Stomach (tissue), 8 donors: ENCODE measurements at regions not wholly inside any gene's neighbourhood (a gene's known extent, or its start where the extent isn't known, plus 50 kb on each side); places are given as distances from the start of the nearest gene placed in this dataset.

Experiments
- DNase-seq, 2 donors: peaks; one replicate each; pipeline versions ENCODE4 v3.0.0 to v3.0.0-alpha.2; 2013 to 2019
- H3K27ac ChIP-seq, 5 donors: fragments of 200-600 bp in 4 of 5; sonication (generic) in 4 of 5; one replicate each; pipeline ENCODE4 v1.5.1; 2013 to 2019; ENCODE audit warnings: mild to moderate bottlenecking in 1 of 5, moderate library complexity in 1 of 5
- H3K27me3 ChIP-seq, 3 donors: fragments of 200-600 bp; sonication (generic); one replicate each; pipeline ENCODE4 v1.5.1; 2017 to 2019; ENCODE audit warnings: mixed run types in 1 of 3
- H3K36me3 ChIP-seq, 4 donors: fragments of 200-600 bp; sonication (generic); 1 replicate in 3 of 4; 2 replicates in 1 of 4; pipeline ENCODE4 v1.5.1; 2016 to 2019
- H3K4me1 ChIP-seq, 4 donors: fragments of 200-600 bp; sonication (generic); one replicate each; pipeline ENCODE4 v1.5.1; 2016 to 2019
- H3K4me3 ChIP-seq, 4 donors: fragments of 200-600 bp; sonication (generic) in 3 of 4; one replicate each; pipeline ENCODE4 v1.5.1; 2016 to 2019; ENCODE audit warnings: mild to moderate bottlenecking in 1 of 4
- H3K9me3 ChIP-seq, 4 donors: fragments of 200-600 bp; sonication (generic); one replicate each; pipeline ENCODE4 v1.5.1; 2016 to 2019
- CTCF ChIP-seq, 7 experiments: fragments of 450-650 bp in 4 of 7; fragments of 200-600 bp in 3 of 7; sonication (generic) in 3 of 7; IDR thresholded peaks; one replicate each; pipeline ENCODE4 v1.5.1; 2016 to 2019; ENCODE audit warnings: antibody characterized with exemption in 7 of 7, control low read depth in 2 of 7, mild to moderate bottlenecking in 1 of 7
- EP300 ChIP-seq: sonication (generic); formaldehyde crosslinking; IDR thresholded peaks from one replicate; pipeline ENCODE4 v1.6.1; 2017; ENCODE audit warnings: antibody characterized with exemption
- POLR2A ChIP-seq, 4 donors: fragments of 450-650 bp; IDR thresholded peaks; one replicate each; pipeline ENCODE4 v1.6.1; 2016; ENCODE audit warnings: antibody characterized with exemption in 4 of 4, control low read depth in 2 of 4, mild to moderate bottlenecking in 1 of 4, moderate library complexity in 1 of 4
- POLR2AphosphoS5 ChIP-seq, 3 donors: sonication (generic); formaldehyde crosslinking; IDR thresholded peaks; one replicate each; pipeline ENCODE4 v1.6.1; 2016; ENCODE audit warnings: antibody characterized with exemption in 3 of 3
- WGBS, 5 donors: extraction: QIAGEN DNeasy Blood & Tissue Kit in 3 of 5; methylation state at CpG; one replicate each; pipeline versions ENCODE4 v1.1.5 to v1.1.7; 2013 to 2018; 5-methylcytosine and 5-hydroxymethylcytosine counted together
- intact Hi-C: fragments of 100-400 bp; cut with DNase I; formaldehyde crosslinking; loops from one replicate; pipeline ENCODE4 v1.15.1; 2023; ENCODE audit warnings: low total_unique reads
- donor health status: healthy with polysubstance abuse.
- donor health status: Bipolar disorder and iron deficiency.
- donor health status: healthy.

DNA sequence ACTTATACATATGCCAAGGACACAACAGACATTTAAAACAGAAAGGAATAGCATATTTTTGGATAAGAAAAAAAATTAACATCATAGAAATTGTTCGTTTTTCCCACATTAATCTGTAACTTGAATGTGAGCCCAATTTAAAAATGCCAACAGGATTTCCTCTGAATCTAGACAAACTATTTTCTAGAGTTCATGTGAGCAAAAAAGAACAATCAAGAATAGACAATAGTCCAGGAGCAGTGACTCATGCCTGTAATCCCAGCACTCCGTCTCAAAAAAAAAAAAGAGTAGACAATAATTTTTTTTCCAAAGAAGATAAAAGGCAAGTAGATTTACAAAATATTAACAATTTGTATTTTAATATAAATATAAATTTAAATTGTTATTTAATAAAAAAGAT, 73.7 kb upstream of the DUSP21 start:
- DNase-seq: no peak
- no peak overlapping the region for H3K4me3 ChIP-seq
- TF ChIP-seq POLR2A (IDR thresholded peaks at IDR 0.05) (no peak), POLR2AphosphoS5 (IDR thresholded peaks at IDR 0.05) (no peak), EP300 (no peak), CTCF (IDR thresholded peaks at IDR 0.05) (no peak)
- no peaks in the 10 kb centered on the region for H3K36me3 ChIP-seq
- no peak overlapping the region for H3K27ac ChIP-seq
- peaks cover 0 to 7% (median 3%) of the 10 kb centered on the region in 4 donors for H3K9me3 ChIP-seq
- intact Hi-C loops: no loop called here
- H3K27me3 ChIP-seq: no peaks in the 10 kb centered on the region
- 29 to 56% (median 52%) methylated on average over 2 of the region's 2 CpGs for WGBS, 5 donors
- no peaks in the 10 kb centered on the region for H3K4me1 ChIP-seq

GRCh38 chrX:44767308-44767707, 76.5 kb upstream of the DUSP21 start:
- intact Hi-C loops: no loop called here
- Histone ChIP-seq H3K27ac (no peak overlapping the region), H3K4me3 (no peak overlapping the region), H3K9me3 (peaks cover 0 to 7% (median 3%) of the 10 kb centered on the region in 4 donors), H3K4me1 (no peaks in the 10 kb centered on the region), H3K36me3 (no peaks in the 10 kb centered on the region), H3K27me3 (no peaks in the 10 kb centered on the region)
- 65 to 91% (median 81%) methylated on average over 3 to 5 of the region's 5 CpGs for WGBS, 5 donors
- no peak for TF ChIP-seq POLR2AphosphoS5 (IDR thresholded peaks at IDR 0.05)
- no peak for TF ChIP-seq CTCF (IDR thresholded peaks at IDR 0.05)
- TF ChIP-seq POLR2A (IDR thresholded peaks at IDR 0.05): no peak
- TF ChIP-seq EP300: no peak
- no peak for DNase-seq

DNA sequence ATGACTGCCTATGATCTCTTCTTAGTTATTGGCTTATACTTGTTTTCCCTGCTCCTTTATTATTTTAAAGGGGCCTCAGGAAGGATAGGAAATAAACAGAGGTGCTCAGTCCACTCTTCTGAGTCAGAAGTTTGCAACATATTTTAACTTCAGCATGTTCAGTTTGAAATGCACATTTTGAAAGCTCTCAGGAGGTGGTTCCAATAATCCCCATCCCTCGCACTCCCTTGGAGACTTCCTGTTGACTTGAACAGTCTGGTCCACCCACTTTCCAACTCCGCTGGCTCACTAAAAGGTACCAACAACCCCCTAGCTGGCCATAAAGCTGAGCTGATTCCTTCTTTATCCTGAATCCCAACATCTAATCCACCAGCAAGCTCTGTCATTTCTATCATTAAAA, 78.3 kb upstream of the DUSP21 start:
- intact Hi-C loops: no loop called here
- 68 to 94% (median 78%) methylated on average over 2 of the region's 2 CpGs for WGBS, 5 donors

DNA sequence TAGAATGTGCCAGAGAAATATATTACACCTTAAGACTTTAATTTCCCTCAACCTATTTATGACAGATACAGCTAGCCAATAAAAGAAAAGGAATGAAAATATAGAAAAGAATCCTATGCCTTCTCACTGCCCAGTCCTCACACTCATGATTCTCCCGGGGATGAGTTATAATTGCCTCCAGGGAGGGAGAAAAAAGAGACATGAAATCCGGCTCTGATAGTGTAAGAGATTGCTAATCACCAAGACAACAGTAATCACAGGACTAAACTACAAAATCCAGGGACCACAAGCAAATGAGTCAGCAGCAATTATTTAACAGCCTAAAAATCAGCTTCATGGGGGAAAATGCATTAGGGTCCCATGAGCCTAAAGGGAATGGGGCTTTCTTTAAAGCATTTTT, 95.9 kb upstream of the DUSP21 start:
- TF ChIP-seq EP300: no peak
- no peak for TF ChIP-seq POLR2AphosphoS5 (IDR thresholded peaks at IDR 0.05)
- TF ChIP-seq POLR2A (IDR thresholded peaks at IDR 0.05): no peak
- TF ChIP-seq CTCF (IDR thresholded peaks at IDR 0.05): no peak
- Histone ChIP-seq H3K4me3 (no peak overlapping the region), H3K36me3 (no peaks in the 10 kb centered on the region), H3K27me3 (no peaks in the 10 kb centered on the region), H3K9me3 (no peaks in the 10 kb centered on the region), H3K27ac (no peak overlapping the region), H3K4me1 (no peaks in the 10 kb centered on the region)
- intact Hi-C loops: no loop called here
- 22 to 35% (median 32%) methylated on average over 2 of the region's 2 CpGs for WGBS, 5 donors
- DNase-seq: no peak

More for the DNA sequence above, 78.3 kb upstream of the DUSP21 start:
- Histone ChIP-seq H3K4me1 (no peaks in the 10 kb centered on the region), H3K36me3 (no peaks in the 10 kb centered on the region), H3K9me3 (peaks cover 0 to 7% (median 3%) of the 10 kb centered on the region in 4 donors), H3K4me3 (no peak overlapping the region), H3K27me3 (no peaks in the 10 kb centered on the region), H3K27ac (no peak overlapping the region)
- no peak for DNase-seq
- TF ChIP-seq CTCF (IDR thresholded peaks at IDR 0.05) (no peak), POLR2AphosphoS5 (IDR thresholded peaks at IDR 0.05) (no peak), POLR2A (IDR thresholded peaks at IDR 0.05) (no peak), EP300 (no peak)
